ENCODE measurements at regions not wholly inside any gene's neighbourhood (a gene's known extent, or its start where the extent isn't known, plus 50 kb on each side); places are given as distances from the start of the nearest gene placed in this dataset.

- Histone ChIP-seq H4K8ac (ENCODE audit: low read depth in 2 of 2, low read length in 2 of 2) (no peak overlapping the region), H3K9ac (ENCODE audit: low read depth, low read length) (no peak overlapping the region), H3K9me1 (ENCODE audit: insufficient read depth, low read length) (no peaks in the 10 kb centered on the region), H3K56ac (ENCODE audit: extremely low read depth, insufficient read depth, low read length) (no peak overlapping the region), H4K91ac (ENCODE audit: insufficient read depth, low read depth, low read length) (no peak overlapping the region), H3K9me3 (ENCODE audit: control insufficient read depth, insufficient read depth, low read length) (peaks cover 5% of the 10 kb centered on the region), H3K18ac (ENCODE audit: low read depth, low read length) (no peak overlapping the region), H3K27ac (ENCODE audit: insufficient read depth, low read length) (no peak overlapping the region), H3K4me2 (ENCODE audit: low read depth, low read length) (no peak overlapping the region), H4K5ac (ENCODE audit: low read depth, low read length) (no peak overlapping the region), H2AK5ac (ENCODE audit: low read depth, low read length) (no peak overlapping the region), H2AFZ (replicated peaks; ENCODE audit: low read length, poor library complexity) (no peak overlapping the region), H3K23ac (ENCODE audit: low read depth, low read length) (no peak overlapping the region), H4K20me1 (ENCODE audit: insufficient read depth, low read length) (no peaks in the 10 kb centered on the region), H3K79me1 (ENCODE audit: low read depth in 1 of 2, low read length in 2 of 2) (no peaks in the 10 kb centered on the region), H2BK5ac (ENCODE audit: low read depth, low read length, poor library complexity, severe bottlenecking) (no peak overlapping the region), H3K4me1 (ENCODE audit: control insufficient read depth, insufficient read depth, low read length) (no peaks in the 10 kb centered on the region), H3K27me3 (ENCODE audit: control insufficient read depth, insufficient read depth, low read length) (no peaks in the 10 kb centered on the region), H2BK15ac (ENCODE audit: low read depth, low read length) (no peak overlapping the region), H2AK9ac (replicated peaks; ENCODE audit: low read depth, low read length, poor library complexity) (no peak overlapping the region), H3K14ac (replicated peaks; ENCODE audit: low read depth, low read length) (no peak overlapping the region), H2BK20ac (ENCODE audit: low read depth, low read length) (no peak overlapping the region), H2BK120ac (ENCODE audit: low read depth, low read length) (no peak overlapping the region), H3K36me3 (ENCODE audit: control insufficient read depth, insufficient read depth, low read length) (no peaks in the 10 kb centered on the region), H3K4me3 (ENCODE audit: insufficient read depth, low read depth, low read length) (no peak overlapping the region), H3K4ac (ENCODE audit: low read depth, low read length) (no peak overlapping the region)
- DNase-seq (no peak), ATAC-seq (ENCODE audit: low read depth) (no peak)
- in situ Hi-C loops (cut with MboI; ENCODE audit: low sequenced_read_pairs) (no loop called here), dilution Hi-C loops (cut with HindIII; ENCODE audit: low sequenced_read_pairs, unreplicated experiment) (no loop called here), intact Hi-C loops (cut with micrococcal nuclease) (no loop called here)
- POLR2A ChIA-PET (ENCODE audit: unreplicated experiment), result no interaction called here
- no CpG with 5 or more reads among the region's 1 CpG for WGBS, 2 experiments (ENCODE audit: extremely low coverage in 2 of 2, insufficient read length in 1 of 2)
- TF ChIP-seq CTCF (conservative IDR thresholded peaks at IDR 0.05; ENCODE audit: low read depth, low read length), result no peak
- no peak for TF ChIP-seq MAZ (IDR thresholded peaks at IDR 0.05; ENCODE audit: borderline replicate concordance, low read depth, low read length)
- no peak for TF ChIP-seq CEBPB (IDR thresholded peaks at IDR 0.05; ENCODE audit: low read depth, low read length)
- no peak for TF ChIP-seq MAFK (IDR thresholded peaks at IDR 0.05; ENCODE audit: low read depth, low read length)
- no peak for TF ChIP-seq MXI1 (IDR thresholded peaks at IDR 0.05; ENCODE audit: borderline replicate concordance, low read depth, low read length)
- TF ChIP-seq FOS (IDR thresholded peaks at IDR 0.05; ENCODE audit: low read depth, low read length), result no peak
- TF ChIP-seq POLR2A (IDR thresholded peaks at IDR 0.05; ENCODE audit: low read depth, low read length), result no peak
- no peak for TF ChIP-seq NFE2L2 (IDR thresholded peaks at IDR 0.05; ENCODE audit: low read depth, low read length)
- TF ChIP-seq SMC3 (IDR thresholded peaks at IDR 0.05; ENCODE audit: low read depth, low read length), result no peak
- TF ChIP-seq CHD1 (IDR thresholded peaks at IDR 0.05; ENCODE audit: low read depth, low read length), result no peak
- no peak for TF ChIP-seq RCOR1 (IDR thresholded peaks at IDR 0.05; ENCODE audit: insufficient replicate concordance, low read length)
- no peak for TF ChIP-seq ELK1 (IDR thresholded peaks at IDR 0.05; ENCODE audit: borderline replicate concordance, low read depth, low read length)
- no peak for TF ChIP-seq RAD21 (IDR thresholded peaks at IDR 0.05; ENCODE audit: low read length)
- TF ChIP-seq BHLHE40 (IDR thresholded peaks at IDR 0.05; ENCODE audit: low read depth, low read length), result no peak
- TF ChIP-seq USF2 (IDR thresholded peaks at IDR 0.05; ENCODE audit: low read depth, low read length), result no peak
- BruUV-seq (replicated peaks), result no TSS peak
- CTCF ChIA-PET, result no interaction called here
These were observed 1006.3 kb downstream of the SORCS3 start for GRCh38 chr10:105647354-105647753.
